AG09319 (cell line): ENCODE measurements at regions not wholly inside any gene's neighbourhood (a gene's known extent, or its start where the extent isn't known, plus 50 kb on each side); places are given as distances from the start of the nearest gene placed in this dataset.

Experiments
- DNase-seq: peaks from one replicate; pipeline ENCODE4 v3.0.0-alpha.2; 2010; ENCODE audit warnings: low read depth; ENCODE audit errors: extremely low read depth
- TF ChIP-seq, protein P1 (sequence below): IDR thresholded peaks from 2 replicates; pipeline ENCODE4 v1.5.1; 2011; ENCODE audit warnings: low read depth, mild to moderate bottlenecking, inconsistent platforms, low read length, moderate library complexity

DNA sequence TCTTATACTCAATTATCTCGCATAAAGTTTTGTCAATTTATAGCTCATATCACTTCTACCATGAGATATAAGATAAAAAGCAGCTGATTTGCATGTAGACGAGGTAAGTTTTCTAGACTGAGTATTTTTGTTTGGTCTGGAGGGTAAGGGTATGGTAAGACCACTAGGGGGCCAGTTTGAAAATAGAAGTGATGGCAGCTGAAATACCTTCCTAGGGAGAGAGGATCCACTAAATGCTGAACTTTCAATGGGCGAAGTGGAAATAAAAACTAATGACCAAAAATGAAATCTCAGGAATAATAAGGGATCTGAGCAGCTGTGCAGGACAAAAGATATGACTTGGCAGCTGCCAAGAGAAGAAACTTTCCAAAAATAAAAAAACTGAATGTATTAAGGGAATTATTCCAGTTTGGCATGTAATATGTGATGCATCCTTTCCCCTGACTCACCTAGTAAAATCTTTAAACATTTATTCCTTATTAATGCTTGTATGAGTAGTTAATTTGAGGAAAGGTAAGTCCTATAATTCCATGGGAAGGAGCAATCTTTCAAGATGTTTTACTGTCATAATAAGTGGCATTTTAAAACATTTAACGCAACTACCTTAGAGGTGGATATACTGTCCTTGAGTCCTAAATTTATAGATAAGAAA is 754.5 kb downstream of the C12orf50 start:
- TF ChIP-seq, protein P1, sequence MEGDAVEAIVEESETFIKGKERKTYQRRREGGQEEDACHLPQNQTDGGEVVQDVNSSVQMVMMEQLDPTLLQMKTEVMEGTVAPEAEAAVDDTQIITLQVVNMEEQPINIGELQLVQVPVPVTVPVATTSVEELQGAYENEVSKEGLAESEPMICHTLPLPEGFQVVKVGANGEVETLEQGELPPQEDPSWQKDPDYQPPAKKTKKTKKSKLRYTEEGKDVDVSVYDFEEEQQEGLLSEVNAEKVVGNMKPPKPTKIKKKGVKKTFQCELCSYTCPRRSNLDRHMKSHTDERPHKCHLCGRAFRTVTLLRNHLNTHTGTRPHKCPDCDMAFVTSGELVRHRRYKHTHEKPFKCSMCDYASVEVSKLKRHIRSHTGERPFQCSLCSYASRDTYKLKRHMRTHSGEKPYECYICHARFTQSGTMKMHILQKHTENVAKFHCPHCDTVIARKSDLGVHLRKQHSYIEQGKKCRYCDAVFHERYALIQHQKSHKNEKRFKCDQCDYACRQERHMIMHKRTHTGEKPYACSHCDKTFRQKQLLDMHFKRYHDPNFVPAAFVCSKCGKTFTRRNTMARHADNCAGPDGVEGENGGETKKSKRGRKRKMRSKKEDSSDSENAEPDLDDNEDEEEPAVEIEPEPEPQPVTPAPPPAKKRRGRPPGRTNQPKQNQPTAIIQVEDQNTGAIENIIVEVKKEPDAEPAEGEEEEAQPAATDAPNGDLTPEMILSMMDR = peak; percentile 35
- no peak for DNase-seq

DNA sequence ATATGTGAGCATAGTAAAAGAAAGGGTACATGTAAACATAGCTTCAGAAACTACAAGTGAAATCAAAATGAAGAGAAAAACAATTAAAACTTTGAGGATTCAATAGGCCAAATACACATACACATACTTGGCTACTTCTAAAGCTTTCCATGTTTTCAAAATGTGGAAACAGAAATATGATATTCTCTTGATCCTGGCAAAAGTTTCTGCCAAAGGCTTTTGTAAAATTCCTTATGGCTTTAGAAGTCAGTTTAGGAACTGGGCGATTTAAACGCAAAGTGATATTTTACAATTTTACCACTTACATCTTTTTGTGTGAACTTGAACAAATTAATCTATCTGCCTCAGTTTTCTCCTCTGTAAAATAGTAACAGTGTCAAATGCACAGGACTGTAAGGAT is 756.4 kb downstream of the C12orf50 start:
- TF ChIP-seq, protein P1 = no peak
- DNase-seq = no peak

DNA sequence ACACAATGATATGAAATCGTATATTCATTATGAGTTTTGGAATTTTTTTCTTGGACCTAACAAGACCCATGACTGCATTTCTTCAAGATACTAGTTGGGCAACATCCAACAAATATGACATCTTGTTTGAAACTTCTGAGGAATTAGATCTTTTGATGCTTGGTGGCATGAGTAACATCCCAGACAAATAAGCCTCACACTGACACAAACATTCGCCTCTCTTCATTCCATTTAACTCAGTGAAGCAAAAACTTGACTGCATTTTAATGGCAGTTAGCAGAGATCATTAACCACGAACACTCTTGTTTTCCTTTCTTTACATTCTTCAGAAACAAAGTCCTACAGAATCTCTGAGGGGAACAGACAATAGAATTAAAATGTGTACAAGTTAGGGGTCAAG is 758.3 kb downstream of the C12orf50 start:
- TF ChIP-seq, protein P1 = no peak
- no peak for DNase-seq

DNA sequence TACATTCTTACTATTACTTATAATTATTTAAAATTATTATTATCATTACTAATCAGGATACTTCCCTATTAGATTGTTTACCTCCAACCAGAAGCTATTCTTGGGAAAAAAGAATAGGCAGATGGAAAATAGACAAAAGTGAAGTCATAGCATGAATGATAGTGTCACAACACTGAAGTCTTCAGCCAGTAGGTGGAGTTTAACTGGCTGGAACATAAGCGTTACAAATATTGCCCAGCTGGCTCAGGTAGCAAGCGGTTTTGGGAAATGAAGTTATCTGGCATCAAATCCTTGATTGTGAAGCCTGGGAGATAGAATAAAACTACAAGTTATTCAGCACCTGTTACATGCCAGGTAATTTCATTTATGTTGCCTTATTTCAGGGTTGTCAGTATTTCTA is 762.9 kb downstream of the C12orf50 start:
- DNase-seq = no peak
- TF ChIP-seq, protein P1 = no peak

DNA sequence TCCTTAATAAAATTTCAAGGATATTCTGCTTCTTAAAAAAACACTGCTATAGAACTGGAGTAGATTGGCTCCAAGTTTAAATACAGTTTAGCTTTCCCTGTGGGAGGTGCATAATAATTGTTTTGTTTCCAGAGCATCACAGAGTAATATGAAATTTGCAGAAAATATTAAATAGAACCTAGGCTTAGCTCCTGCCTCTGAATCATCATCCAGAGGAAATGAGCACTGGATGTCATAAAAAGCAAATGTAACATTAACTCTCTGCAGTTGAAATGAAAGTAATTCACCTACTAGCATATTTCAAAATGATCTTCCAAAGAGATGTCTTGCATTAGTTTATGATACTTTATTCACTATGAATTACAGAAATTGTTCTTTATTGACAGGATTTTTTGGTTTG is 769.8 kb downstream of the C12orf50 start:
- no peak for DNase-seq
- TF ChIP-seq, protein P1 = no peak

DNA sequence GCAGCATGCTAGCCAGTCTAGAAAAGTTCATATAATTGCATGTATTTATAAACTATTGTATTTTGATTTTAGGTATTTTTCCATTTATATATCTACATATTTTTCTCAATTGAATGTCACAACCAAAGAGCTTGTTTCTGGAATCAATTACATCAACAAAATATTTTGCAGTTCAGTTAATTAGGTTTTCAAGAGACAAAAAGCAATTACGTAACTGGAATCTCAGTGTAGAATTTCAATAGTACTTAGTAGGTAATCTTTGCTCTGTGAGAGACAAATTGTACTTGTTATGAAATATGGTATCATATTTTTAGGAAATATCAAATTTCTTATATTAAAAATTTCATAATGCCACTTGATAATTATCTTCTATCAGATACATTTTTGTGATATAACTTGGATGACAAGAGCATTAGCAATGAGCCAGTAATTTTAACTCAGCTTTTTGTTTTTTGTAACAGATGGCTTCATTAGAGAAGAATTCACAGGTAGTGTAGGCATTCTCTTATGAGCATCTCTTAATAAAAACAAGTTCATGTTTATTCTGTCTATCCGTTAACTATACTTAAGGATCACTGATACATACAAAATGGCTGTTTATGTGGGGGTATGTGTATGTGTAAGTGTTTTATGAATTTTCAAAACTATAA is 774.7 kb downstream of the C12orf50 start:
- TF ChIP-seq, protein P1 = no peak
- DNase-seq = peak; percentile 12

DNA sequence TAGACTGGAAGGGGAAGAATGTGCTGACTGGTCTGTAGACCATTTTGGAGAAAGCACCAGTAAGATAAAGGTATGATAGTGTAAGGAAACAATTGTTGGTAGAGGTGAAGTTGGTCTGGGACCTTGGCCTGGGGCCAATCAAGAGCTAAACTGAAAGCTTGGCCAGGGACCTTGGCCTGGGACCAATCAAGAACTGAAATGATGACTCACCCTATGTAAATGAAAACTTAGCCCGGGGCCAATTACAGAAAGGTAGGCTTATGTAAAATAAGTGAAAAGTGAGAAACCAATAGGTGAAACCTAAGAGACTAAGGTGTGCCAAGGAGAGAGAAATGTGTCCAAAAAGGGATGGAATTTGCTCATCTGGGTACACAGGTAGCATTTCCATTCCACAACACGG is 776.0 kb downstream of the C12orf50 start:
- TF ChIP-seq, protein P1 = no peak
- no peak for DNase-seq
